HCT116 (cell line): ENCODE measurements at regions not wholly inside any gene's neighbourhood (a gene's known extent, or its start where the extent isn't known, plus 50 kb on each side); places are given as distances from the start of the nearest gene placed in this dataset.

ENCODE experiments used
- ATAC-seq: fragments of 200-7000 bp; cut with Tn5 transposase; 2 replicates; pipeline ENCODE4 v1.9.1; 2020; ENCODE audit warnings: mild to moderate bottlenecking, moderate library complexity
- BruUV-seq: library from RNA; stranded (reverse); fragments of 400-500 nt; replicated peaks from 2 replicates; lab custom pipeline; 2021; lab: Mats Ljungman, UMichigan
- CTCF ChIA-PET: fragments of 300-600 bp; sonication (Branson Sonifier 250); formaldehyde crosslinking; loops from one replicate; lab custom pipeline; 2021; ENCODE audit warnings: antibody characterized with exemption; lab: Charles Lee
- POLR2A ChIA-PET: fragments of 300-600, 350-600 bp; sonication (Branson Sonifier 250); formaldehyde crosslinking; loops from one replicate; lab custom pipeline; 2021; ENCODE audit warnings: antibody characterized with exemption; lab: Charles Lee
- RAD21 ChIA-PET, 2 experiments: fragments of 300-600 bp; sonication (Branson Sonifier 250); formaldehyde crosslinking; loops; one replicate each; lab custom pipeline; 2023; ENCODE audit warnings: low total read pairs in 2 of 2; ENCODE audit not compliant: uncharacterized antibody in 2 of 2, unreplicated experiment in 2 of 2, low non-redundant PET in 1 of 2; lab: Charles Lee
- DNase-seq: peaks from one replicate; pipeline ENCODE4 v3.0.0-alpha.2; 2010; ENCODE audit warnings: low read depth, low spot score
- H2AFZ ChIP-seq: fragments of 200-600 bp; shearing (Covaris generic), sonication (generic); 2 replicates; pipeline ENCODE4 v1.6.1; 2017; ENCODE audit warnings: low read depth, mixed run types, mixed read lengths, antibody characterized with exemption, low read length; ENCODE audit not compliant: poor library complexity, severe bottlenecking
- H3K27ac ChIP-seq: 2 replicates; pipeline ENCODE4 v1.5.1; 2012; ENCODE audit warnings: low read depth, low read length
- H3K27me3 ChIP-seq: fragments of 200-600 bp; sonication (generic); 2 replicates; pipeline ENCODE4 v1.6.1; 2016; ENCODE audit warnings: mixed run types, low read length, mixed read lengths; ENCODE audit not compliant: insufficient read depth
- H3K36me3 ChIP-seq, 2 experiments: fragments of 200-500 bp in 1 of 2; fragments of 200-600 bp in 1 of 2; sonication (Bioruptor generic) in 1 of 2; sonication (generic) in 1 of 2; 2 replicates each; pipeline versions ENCODE4 v1.5.1 to v1.6.1; 2014 to 2016; ENCODE audit warnings: low read length in 2 of 2, inconsistent platforms in 1 of 2, mixed read lengths in 1 of 2, mixed run types in 1 of 2; ENCODE audit not compliant: insufficient read depth in 2 of 2, control insufficient read depth in 1 of 2
- H3K4me1 ChIP-seq, 2 experiments: fragments of 200-600 bp in 1 of 2; sonication (generic) in 1 of 2; 2 replicates each; pipeline versions ENCODE4 v1.5.1 to v1.6.1; 2012 to 2017; ENCODE audit warnings: low read length in 2 of 2, inconsistent platforms in 1 of 2, mild to moderate bottlenecking in 1 of 2, mixed read lengths in 1 of 2, mixed run types in 1 of 2, moderate library complexity in 1 of 2; ENCODE audit not compliant: insufficient read depth in 2 of 2, control insufficient read depth in 1 of 2
- H3K4me2 ChIP-seq: fragments of 200-600 bp; sonication (generic); 2 replicates; pipeline ENCODE4 v1.6.1; 2017; ENCODE audit warnings: mixed run types, low read length, mixed read lengths
- H3K4me3 ChIP-seq, 2 experiments: fragments of 200-600 bp in 1 of 2; sonication (generic) in 1 of 2; replicated peaks in 1 of 2; 2 replicates each; pipeline ENCODE4 v1.5.1; 2011 to 2016; ENCODE audit warnings: low read length in 2 of 2, control low read depth in 1 of 2, low read depth in 1 of 2, mild to moderate bottlenecking in 1 of 2, mixed read lengths in 1 of 2, mixed run types in 1 of 2
- H3K79me2 ChIP-seq: fragments of 200-600 bp; sonication (generic); 2 replicates; pipeline ENCODE4 v1.6.1; 2017; ENCODE audit warnings: mild to moderate bottlenecking, mixed run types, low read length, moderate library complexity, mixed read lengths; ENCODE audit not compliant: insufficient read depth
- H3K9ac ChIP-seq: fragments of 200-600 bp; sonication (generic); 2 replicates; pipeline ENCODE4 v1.6.1; 2016; ENCODE audit warnings: low read length, mixed read lengths
- H3K9me2 ChIP-seq: fragments of 200-600 bp; sonication (generic), shearing (Covaris generic); 2 replicates; pipeline ENCODE4 v1.6.1; 2017; ENCODE audit warnings: mixed run types, mild to moderate bottlenecking, moderate library complexity; ENCODE audit not compliant: insufficient read depth
- H3K9me3 ChIP-seq, 2 experiments: fragments of 200-500 bp in 1 of 2; fragments of 200-600 bp in 1 of 2; sonication (Bioruptor generic) in 1 of 2; sonication (generic) in 1 of 2; 2 replicates each; pipeline ENCODE4 v1.6.1; 2014 to 2017; ENCODE audit warnings: low read length in 2 of 2, mixed read lengths in 2 of 2, inconsistent platforms in 1 of 2, low read depth in 1 of 2, mild to moderate bottlenecking in 1 of 2, mixed run types in 1 of 2, moderate library complexity in 1 of 2; ENCODE audit not compliant: control insufficient read depth in 1 of 2, insufficient read depth in 1 of 2
- H4K20me1 ChIP-seq: fragments of 200-600 bp; sonication (generic), shearing (Covaris generic); 2 replicates; pipeline ENCODE4 v1.6.1; 2017; ENCODE audit warnings: mixed run types, mild to moderate bottlenecking, moderate library complexity; ENCODE audit not compliant: insufficient read depth
- ATF3 ChIP-seq: IDR thresholded peaks from 2 replicates; pipeline ENCODE4 v1.6.1; 2012
- CBX3 ChIP-seq: IDR thresholded peaks from 2 replicates; pipeline ENCODE4 v1.6.1; 2012; ENCODE audit warnings: low read depth
- EGR1 ChIP-seq: IDR thresholded peaks from 2 replicates; pipeline ENCODE4 v1.6.1; 2012; ENCODE audit warnings: low read depth
- ELF1 ChIP-seq: IDR thresholded peaks from 2 replicates; pipeline ENCODE4 v1.6.1; 2012; ENCODE audit warnings: low read depth, borderline replicate concordance
- EZH2 ChIP-seq: fragments of 200-600 bp; sonication (generic); IDR thresholded peaks from 2 replicates; pipeline ENCODE4 v1.6.1; 2017; ENCODE audit warnings: antibody characterized with exemption, mixed run types
- EZH2phosphoT487 ChIP-seq: fragments of 200-600 bp; IDR thresholded peaks from 2 replicates; pipeline ENCODE4 v1.6.1; 2018; ENCODE audit warnings: antibody characterized with exemption, borderline replicate concordance
- FOSL1 ChIP-seq: IDR thresholded peaks from 2 replicates; pipeline ENCODE4 v1.6.1; 2012; ENCODE audit warnings: low read depth
- MAX ChIP-seq: IDR thresholded peaks from 2 replicates; pipeline ENCODE4 v1.6.1; 2012
- POLR2A ChIP-seq: IDR thresholded peaks from 2 replicates; pipeline ENCODE4 v1.7.0; 2011; ENCODE audit warnings: borderline replicate concordance; ENCODE audit not compliant: insufficient read depth, insufficient read length; ENCODE audit errors: extremely low read depth
- REST ChIP-seq: IDR thresholded peaks from 2 replicates; pipeline ENCODE4 v1.6.1; 2012; ENCODE audit warnings: low read depth
- SRF ChIP-seq: IDR thresholded peaks from 2 replicates; pipeline ENCODE4 v1.6.1; 2012; ENCODE audit warnings: low read depth
- ZFX ChIP-seq: fragments of 450-650 bp; IDR thresholded peaks from 2 replicates; pipeline ENCODE4 v1.6.1; 2017
- ZNF274 ChIP-seq: fragments of 200-500 bp; sonication (Bioruptor generic); IDR thresholded peaks from 2 replicates; pipeline ENCODE4 v1.6.1; 2014; ENCODE audit warnings: mild to moderate bottlenecking, low read depth, low read length, inconsistent platforms
- intact Hi-C: fragments of 100-400 bp; cut with micrococcal nuclease; formaldehyde crosslinking; loops from 2 replicates; pipeline ENCODE4 v1.10.0; 2022

- no peak for TF ChIP-seq ZNF274
- no peak for TF ChIP-seq ZFX
Observed at GRCh38 chr6:51139950-51140385, 321.3 kb downstream of the TFAP2B start (continued).

GRCh38 chr6:51141080-51141479 lies 322.4 kb downstream of the TFAP2B start:
- Histone ChIP-seq H3K9ac (no peak overlapping the region), H4K20me1 (no peaks in the 10 kb centered on the region)
- TF ChIP-seq ZNF274 (no peak), MAX (no peak), ELF1 (no peak), EGR1 (no peak), EZH2phosphoT487 (no peak), EZH2 (no peak), FOSL1 (no peak), SRF (no peak), CBX3 (no peak), ATF3 (no peak), ZFX (no peak), POLR2A (no peak), REST (no peak)
- TF ChIP-seq, all 23 proteins: peak for 0
- no peak overlapping the region for H3K4me2 ChIP-seq
- no peaks in the 10 kb centered on the region for H3K9me2 ChIP-seq
- no TSS peak for BruUV-seq
- intact Hi-C loops = no loop called here
- CTCF ChIA-PET = no interaction called here
- ATAC-seq (no peak), DNase-seq (no peak)
- H3K79me2 ChIP-seq = no peaks in the 10 kb centered on the region
- H3K36me3 ChIP-seq = no peaks in the 10 kb centered on the region
- H3K4me1 ChIP-seq = no peaks in the 10 kb centered on the region
- no peaks in the 10 kb centered on the region for H3K27me3 ChIP-seq
- RAD21 ChIA-PET = no interaction called here
- POLR2A ChIA-PET = no interaction called here
- H3K4me3 ChIP-seq = no peak overlapping the region
- H3K27ac ChIP-seq = no peak overlapping the region
- H3K9me3 ChIP-seq = peaks cover 5 to 10% of the 10 kb centered on the region in 2 experiments; a peak in 2 of 4 replicates
- H2AFZ ChIP-seq = no peak overlapping the region
